GM10266 (cell line): ENCODE measurements at regions not wholly inside any gene's neighbourhood (a gene's known extent, or its start where the extent isn't known, plus 50 kb on each side); places are given as distances from the start of the nearest gene placed in this dataset.

Source experiments
- DNase-seq: peaks from one replicate; pipeline ENCODE4 v3.0.0; 2012; ENCODE audit errors: extremely low spot score
- CTCF ChIP-seq: IDR thresholded peaks from 2 replicates; pipeline ENCODE4 v1.5.1; 2012; ENCODE audit warnings: mild to moderate bottlenecking, low read depth; ENCODE audit not compliant: control insufficient read depth, insufficient read depth; ENCODE audit errors: missing control alignments

DNA sequence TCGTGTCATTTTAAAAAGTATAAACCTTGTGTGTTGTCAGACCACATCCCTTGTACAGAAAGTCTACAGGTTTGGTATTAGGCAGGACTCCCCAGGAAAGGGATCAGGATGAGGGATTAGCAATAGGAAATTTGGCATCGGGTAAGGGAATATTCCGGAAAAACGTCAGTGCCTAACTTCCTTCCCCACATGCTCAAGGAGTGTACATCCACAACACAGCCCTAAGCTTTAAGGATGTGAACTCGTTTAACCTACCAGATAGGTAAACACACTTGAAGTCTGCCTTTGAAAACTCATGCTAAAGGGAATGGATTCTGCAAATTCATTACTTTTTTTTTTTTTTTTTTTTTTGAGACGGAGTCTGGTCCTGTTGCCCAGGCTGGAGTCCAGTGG is 194.9 kb downstream of the SKIDA1 start:
- no peak for TF ChIP-seq CTCF
- no peak for DNase-seq

GRCh38 chr10:21329995-21330627 is 195.4 kb downstream of the SKIDA1 start:
- DNase-seq: no peak
- TF ChIP-seq CTCF: no peak

- DNase-seq: no peak
- no peak for TF ChIP-seq CTCF
Observed at GRCh38 chr10:21327289-21327993, 198.0 kb downstream of the SKIDA1 start.

DNA sequence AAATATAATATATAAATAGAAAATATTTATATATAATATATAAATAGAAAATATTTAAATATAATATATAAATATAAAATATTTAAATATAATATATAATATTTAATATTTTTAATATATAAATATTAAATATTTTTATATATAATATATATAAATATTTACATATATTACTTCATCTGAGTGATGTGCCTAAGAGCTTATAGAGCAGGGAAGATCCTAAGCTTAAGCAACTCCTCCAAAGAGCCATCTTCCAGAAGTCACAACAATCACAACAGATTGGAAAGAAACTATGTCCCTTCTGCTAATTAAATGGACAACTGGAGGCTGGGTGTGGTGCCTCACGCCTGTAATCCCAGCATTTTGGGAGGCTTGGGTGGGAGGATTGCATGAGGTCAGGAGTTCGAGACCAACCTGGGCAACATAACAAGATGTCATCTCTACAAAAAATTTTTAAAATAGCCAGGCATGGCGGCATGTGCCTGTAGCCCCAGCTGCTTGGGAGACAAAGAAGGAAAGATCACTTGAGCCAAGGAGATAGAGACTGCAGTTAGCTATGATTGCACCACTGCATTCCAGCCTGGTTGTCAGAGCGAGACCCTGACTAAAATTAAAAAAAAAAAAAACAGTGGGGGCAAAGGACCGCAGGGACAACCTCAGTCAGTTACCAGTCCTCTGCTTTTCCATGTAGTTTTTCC is 198.7 kb downstream of the SKIDA1 start:
- no peak for DNase-seq
- no peak for TF ChIP-seq CTCF

GRCh38 chr10:21318540-21319167 is 206.8 kb downstream of the SKIDA1 start:
- TF ChIP-seq CTCF: no peak
- DNase-seq: no peak

DNA sequence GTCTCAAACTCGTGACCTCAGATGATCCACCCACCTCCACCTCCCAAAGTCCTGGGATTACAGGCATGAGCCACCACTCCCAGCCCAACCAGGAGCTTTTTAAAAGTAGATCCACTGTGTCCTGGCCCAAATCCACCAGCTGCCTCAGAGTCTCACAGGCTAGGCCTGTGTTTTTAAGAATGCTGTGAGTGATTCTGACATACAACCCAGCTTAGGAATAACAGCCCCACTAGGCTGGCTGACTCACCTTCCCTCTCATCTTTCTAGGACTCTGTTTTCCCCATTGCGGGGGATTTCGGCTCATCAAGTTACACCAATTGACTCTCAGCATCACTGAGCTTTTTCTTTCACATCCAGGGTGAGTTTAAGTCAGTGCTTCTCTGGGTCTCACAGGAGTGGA is 207.6 kb downstream of the SKIDA1 start:
- DNase-seq: no peak
- TF ChIP-seq CTCF: no peak
